Epithelial cell of proximal tubule (primary cell): ENCODE measurements at regions not wholly inside any gene's neighbourhood (a gene's known extent, or its start where the extent isn't known, plus 50 kb on each side); places are given as distances from the start of the nearest gene placed in this dataset.

Source experiments
- DNase-seq: peaks from one replicate; pipeline ENCODE4 v3.0.0-alpha.2; 2011; ENCODE audit warnings: low read depth
- H3K4me3 ChIP-seq: 2 replicates; pipeline ENCODE4 v1.5.1; 2011; ENCODE audit warnings: low read depth, mild to moderate bottlenecking, low read length
- CTCF ChIP-seq: conservative IDR thresholded peaks from 2 replicates; pipeline ENCODE4 v1.5.1; 2012; ENCODE audit warnings: low read depth, mild to moderate bottlenecking, low read length

GRCh38 chr1:171433451-171433850 lies 51.9 kb upstream of the PRRC2C start:
- H3K4me3 ChIP-seq: no peak overlapping the region
- no peak for TF ChIP-seq CTCF
- DNase-seq: peak; percentile 97

GRCh38 chr1:171434717-171435346 lies 50.5 kb upstream of the PRRC2C start:
- TF ChIP-seq CTCF: no peak
- H3K4me3 ChIP-seq: no peak overlapping the region
- peak; percentile 73 for DNase-seq
